GM13976 (cell line): ENCODE measurements at regions not wholly inside any gene's neighbourhood (a gene's known extent, or its start where the extent isn't known, plus 50 kb on each side); places are given as distances from the start of the nearest gene placed in this dataset.

ENCODE experiments used
- DNase-seq: peaks from one replicate; pipeline ENCODE4 v3.0.0; 2012; ENCODE audit warnings: low spot score
- in situ Hi-C: fragments of 300-500 bp; cut with MboI; formaldehyde crosslinking; loops from one replicate; pipeline ENCODE4 v1.12.0; 2022; ENCODE audit warnings: low sequenced_read_pairs, mixed read lengths, inconsistent platforms; ENCODE audit not compliant: unreplicated experiment
- TF ChIP-seq, protein P1 (sequence below): IDR thresholded peaks from 2 replicates; pipeline ENCODE4 v1.5.1; 2012; ENCODE audit warnings: borderline replicate concordance, mild to moderate bottlenecking; ENCODE audit not compliant: insufficient read depth; ENCODE audit errors: extremely low read depth, missing control alignments, control extremely low read depth

DNA sequence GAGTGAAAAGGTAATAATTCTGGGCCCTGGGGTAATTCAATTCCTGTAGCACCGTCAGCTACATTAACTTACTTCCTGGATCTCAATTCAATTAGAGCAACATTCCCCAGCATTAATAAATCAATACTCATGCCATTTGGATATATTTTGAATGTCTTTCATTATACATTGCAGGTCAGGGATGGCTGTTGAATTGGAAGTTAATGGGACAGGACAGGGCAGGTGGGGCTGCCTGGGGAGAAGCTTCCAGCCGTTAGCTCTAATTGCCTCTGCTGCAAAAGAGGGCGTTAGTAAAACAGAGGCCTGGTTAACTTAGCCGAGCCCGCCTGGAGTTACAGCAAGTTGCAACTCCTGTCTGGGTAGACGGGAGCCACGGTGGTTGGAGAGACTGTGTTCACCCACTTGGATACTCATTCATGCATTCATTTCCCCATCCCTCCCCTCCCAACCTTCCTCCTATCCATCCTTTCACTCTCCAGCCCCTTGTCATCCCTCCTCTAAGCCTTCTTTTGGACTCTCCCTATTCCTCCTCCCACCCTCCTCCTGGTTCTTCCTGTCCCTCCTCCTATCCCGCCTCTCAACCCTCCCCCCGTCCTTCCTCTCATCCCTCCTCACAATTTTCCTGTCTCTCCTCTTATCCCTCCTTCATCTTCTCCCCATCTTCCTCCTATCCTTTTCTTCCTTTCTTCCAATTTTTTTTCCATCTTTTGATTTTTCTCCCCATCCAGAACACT is 137.6 kb upstream of the RUNX3 start:
- DNase-seq, result no peak
- TF ChIP-seq, protein P1, sequence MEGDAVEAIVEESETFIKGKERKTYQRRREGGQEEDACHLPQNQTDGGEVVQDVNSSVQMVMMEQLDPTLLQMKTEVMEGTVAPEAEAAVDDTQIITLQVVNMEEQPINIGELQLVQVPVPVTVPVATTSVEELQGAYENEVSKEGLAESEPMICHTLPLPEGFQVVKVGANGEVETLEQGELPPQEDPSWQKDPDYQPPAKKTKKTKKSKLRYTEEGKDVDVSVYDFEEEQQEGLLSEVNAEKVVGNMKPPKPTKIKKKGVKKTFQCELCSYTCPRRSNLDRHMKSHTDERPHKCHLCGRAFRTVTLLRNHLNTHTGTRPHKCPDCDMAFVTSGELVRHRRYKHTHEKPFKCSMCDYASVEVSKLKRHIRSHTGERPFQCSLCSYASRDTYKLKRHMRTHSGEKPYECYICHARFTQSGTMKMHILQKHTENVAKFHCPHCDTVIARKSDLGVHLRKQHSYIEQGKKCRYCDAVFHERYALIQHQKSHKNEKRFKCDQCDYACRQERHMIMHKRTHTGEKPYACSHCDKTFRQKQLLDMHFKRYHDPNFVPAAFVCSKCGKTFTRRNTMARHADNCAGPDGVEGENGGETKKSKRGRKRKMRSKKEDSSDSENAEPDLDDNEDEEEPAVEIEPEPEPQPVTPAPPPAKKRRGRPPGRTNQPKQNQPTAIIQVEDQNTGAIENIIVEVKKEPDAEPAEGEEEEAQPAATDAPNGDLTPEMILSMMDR, result no peak
- in situ Hi-C loops, result no loop called here

DNA sequence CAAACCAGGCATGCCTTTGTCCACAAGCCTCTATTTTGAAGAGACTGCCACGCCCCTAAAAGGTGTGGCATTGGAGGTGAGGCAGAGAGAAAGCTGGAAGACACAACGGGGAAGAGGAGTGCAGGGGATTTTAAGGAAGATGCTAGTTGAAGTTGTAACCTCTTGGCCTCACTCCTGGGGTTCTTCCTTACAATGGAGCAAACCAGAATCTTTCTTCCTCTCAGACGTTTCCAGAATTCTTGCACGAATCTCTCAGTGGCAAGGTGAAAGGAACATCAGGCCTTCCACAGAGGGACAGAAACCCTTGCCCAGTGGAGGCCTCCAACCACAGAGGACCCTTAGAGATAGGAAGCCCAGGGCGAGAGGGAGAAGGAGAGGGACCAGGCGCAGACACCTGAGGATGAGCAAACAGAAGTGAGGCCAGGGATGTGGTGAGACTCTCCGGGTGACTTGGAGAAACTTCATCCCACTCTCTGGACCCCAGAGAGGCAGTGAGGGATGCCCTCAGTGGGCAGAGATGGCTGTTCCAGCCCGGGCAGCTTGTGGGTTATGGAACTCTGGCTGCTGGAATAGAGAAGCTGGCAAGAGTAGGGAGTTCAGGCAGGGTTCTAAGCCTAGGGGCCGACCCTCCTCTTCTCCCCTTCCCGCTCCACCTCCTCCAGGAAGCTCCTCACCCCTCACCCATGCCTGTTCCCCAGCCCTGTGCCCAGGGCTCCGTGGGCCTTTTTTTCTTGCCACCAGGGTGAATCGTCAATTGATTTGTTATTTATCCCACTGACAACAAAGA is 136.8 kb upstream of the RUNX3 start:
- TF ChIP-seq, protein P1, result no peak
- in situ Hi-C loops, result no loop called here
- no peak for DNase-seq

DNA sequence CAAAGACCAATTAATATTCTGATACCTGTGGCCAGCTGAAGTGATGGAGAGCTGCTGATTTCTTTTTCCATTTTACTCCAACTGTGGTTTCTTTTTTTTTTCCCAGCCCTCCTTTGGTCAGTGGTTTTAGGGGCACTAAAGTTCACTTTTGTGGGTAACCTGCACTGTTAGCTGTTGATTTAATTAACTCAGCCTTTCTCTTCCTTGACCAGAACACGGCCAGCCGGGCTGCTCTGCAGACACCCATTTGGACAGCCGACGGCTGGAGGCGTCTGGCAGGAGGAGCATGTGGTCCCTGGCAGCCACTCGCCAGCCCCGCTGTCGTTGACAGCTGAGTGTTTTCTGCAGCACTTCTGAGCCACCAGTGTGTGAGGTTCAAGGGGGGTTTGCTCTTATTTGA is 136.2 kb upstream of the RUNX3 start:
- TF ChIP-seq, protein P1, result no peak
- in situ Hi-C loops, result no loop called here
- no peak for DNase-seq

DNA sequence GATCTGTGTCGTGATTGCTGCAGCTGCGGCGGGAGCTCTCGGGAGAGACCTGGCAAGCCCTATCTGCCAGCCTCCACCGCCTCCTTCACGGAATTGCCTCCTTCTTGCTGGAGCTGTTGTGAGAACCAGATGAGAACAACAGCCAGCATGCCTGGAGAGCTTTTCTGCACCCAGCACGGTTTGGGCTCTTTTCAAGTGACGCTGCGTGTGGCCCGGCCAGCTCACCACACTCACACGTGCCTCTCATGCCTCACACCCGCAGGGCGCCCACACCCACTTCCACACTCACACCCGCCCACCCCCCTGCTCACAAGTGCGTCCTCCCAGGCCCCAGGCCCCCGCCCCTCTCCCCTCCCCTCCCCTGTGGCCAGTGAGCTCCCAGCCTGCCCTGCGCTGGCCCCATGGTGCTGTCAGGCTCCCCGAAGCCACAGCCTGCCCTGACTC is 135.7 kb upstream of the RUNX3 start:
- no peak for DNase-seq
- TF ChIP-seq, protein P1, result no peak
- in situ Hi-C loops, result no loop called here

DNA sequence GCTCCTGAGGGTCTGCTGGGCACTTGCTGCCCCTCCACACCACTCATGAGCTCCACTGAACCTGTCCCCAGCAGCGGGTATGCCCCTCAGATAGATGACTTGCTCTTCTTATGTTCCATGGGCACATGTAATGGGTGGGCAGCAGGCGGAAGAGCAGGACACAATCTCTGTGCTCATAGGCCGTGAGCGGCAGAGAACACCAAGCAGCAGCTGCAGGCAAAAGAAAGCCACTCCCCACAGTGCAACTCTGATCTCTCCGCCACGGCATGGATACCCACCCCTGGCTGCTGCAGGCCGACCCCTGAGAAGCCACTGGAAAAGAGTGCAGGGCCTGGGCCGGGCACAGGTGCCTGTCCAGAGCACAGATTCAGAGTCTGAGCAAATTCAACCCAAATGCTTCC is 135.2 kb upstream of the RUNX3 start:
- in situ Hi-C loops, result no loop called here
- TF ChIP-seq, protein P1, result no peak
- DNase-seq, result no peak

DNA sequence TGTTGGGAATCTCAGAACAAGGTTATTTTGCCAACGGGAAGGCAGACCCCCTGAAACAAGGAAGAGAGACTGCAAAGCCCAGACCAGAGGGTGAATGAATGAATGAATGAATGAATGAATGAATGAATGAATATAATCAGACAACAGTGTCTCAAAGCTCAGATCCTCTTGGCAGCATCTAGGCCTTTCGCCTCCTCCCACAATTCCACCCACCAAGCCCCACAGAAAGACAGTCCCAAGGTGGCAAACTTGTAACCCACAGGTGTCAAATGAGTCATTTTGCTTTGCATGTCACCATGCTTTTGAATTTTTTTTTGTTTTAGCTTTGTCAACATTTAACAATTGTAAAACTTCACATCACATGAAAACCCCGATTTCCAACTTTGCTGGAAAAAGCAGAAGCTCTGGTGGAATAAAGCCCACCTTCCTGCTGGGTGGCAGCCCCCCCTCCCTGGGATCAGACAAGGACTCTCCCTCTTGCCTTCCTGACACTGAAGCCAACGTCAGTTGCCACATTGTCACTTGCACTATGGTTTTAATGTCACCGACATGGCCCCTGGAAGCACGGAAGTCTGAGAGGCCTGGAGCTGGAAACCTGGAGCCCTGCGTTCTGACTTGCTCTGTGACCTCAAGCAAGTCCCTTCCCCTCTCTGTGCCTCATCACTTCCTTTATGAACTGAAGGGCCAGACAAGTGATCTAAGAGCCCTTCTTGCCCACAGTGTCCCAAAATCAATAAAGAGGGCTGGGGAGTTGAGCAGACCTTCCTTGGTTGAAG is 134.6 kb upstream of the RUNX3 start:
- in situ Hi-C loops, result no loop called here
- TF ChIP-seq, protein P1, result no peak
- no peak for DNase-seq
